ENCODE measurements at regions not wholly inside any gene's neighbourhood (a gene's known extent, or its start where the extent isn't known, plus 50 kb on each side); places are given as distances from the start of the nearest gene placed in this dataset.

- Histone ChIP-seq H3K36me3 (ENCODE audit: control insufficient read depth, insufficient read depth, low read length) (no peaks in the 10 kb centered on the region), H3K4me3 (replicated peaks; ENCODE audit: low read depth, low read length) (no peak overlapping the region), H3K27me3 (replicated peaks; ENCODE audit: control insufficient read depth, insufficient read depth, low read length) (peaks cover 1% of the 10 kb centered on the region)
- no peak for TF ChIP-seq CTCF (IDR thresholded peaks at IDR 0.05; ENCODE audit: insufficient read depth, low read length, poor library complexity, severe bottlenecking)
- DNase-seq (ENCODE audit: extremely low read depth, insufficient read length), result no peak
Measured at GRCh38 chr20:57073402-57073801, 193.0 kb downstream of the BMP7 start.

- no peak for TF ChIP-seq CTCF (IDR thresholded peaks at IDR 0.05; ENCODE audit: insufficient read depth, low read length, poor library complexity, severe bottlenecking)
- Histone ChIP-seq H3K27me3 (replicated peaks; ENCODE audit: control insufficient read depth, insufficient read depth, low read length) (peaks cover 1% of the 10 kb centered on the region), H3K36me3 (ENCODE audit: control insufficient read depth, insufficient read depth, low read length) (no peaks in the 10 kb centered on the region), H3K4me3 (replicated peaks; ENCODE audit: low read depth, low read length) (no peak overlapping the region)
- no peak for DNase-seq (ENCODE audit: extremely low read depth, insufficient read length)
Measured at GRCh38 chr20:57074386-57074785, 192.1 kb downstream of the BMP7 start.

- Histone ChIP-seq H3K36me3 (ENCODE audit: control insufficient read depth, insufficient read depth, low read length) (no peaks in the 10 kb centered on the region), H3K4me3 (replicated peaks; ENCODE audit: low read depth, low read length) (no peak overlapping the region), H3K27me3 (replicated peaks; ENCODE audit: control insufficient read depth, insufficient read depth, low read length) (peaks cover 1% of the 10 kb centered on the region)
- no peak for DNase-seq (ENCODE audit: extremely low read depth, insufficient read length)
- TF ChIP-seq CTCF (IDR thresholded peaks at IDR 0.05; ENCODE audit: insufficient read depth, low read length, poor library complexity, severe bottlenecking), result no peak
Measured at GRCh38 chr20:57075181-57075580, 191.3 kb downstream of the BMP7 start.

GRCh38 chr20:57075603-57076002, 190.8 kb downstream of the BMP7 start:
- DNase-seq (ENCODE audit: extremely low read depth, insufficient read length), result no peak

GRCh38 chr20:57076152-57076652, 190.2 kb downstream of the BMP7 start:
- TF ChIP-seq CTCF (IDR thresholded peaks at IDR 0.05; ENCODE audit: insufficient read depth, low read length, poor library complexity, severe bottlenecking), result no peak
- Histone ChIP-seq H3K36me3 (ENCODE audit: control insufficient read depth, insufficient read depth, low read length) (no peaks in the 10 kb centered on the region), H3K4me3 (replicated peaks; ENCODE audit: low read depth, low read length) (no peak overlapping the region), H3K27me3 (replicated peaks; ENCODE audit: control insufficient read depth, insufficient read depth, low read length) (peaks cover 1% of the 10 kb centered on the region)
- no peak for DNase-seq (ENCODE audit: extremely low read depth, insufficient read length)

More at GRCh38 chr20:57075603-57076002, 190.8 kb downstream of the BMP7 start:
- Histone ChIP-seq H3K27me3 (replicated peaks; ENCODE audit: control insufficient read depth, insufficient read depth, low read length) (peaks cover 1% of the 10 kb centered on the region), H3K4me3 (replicated peaks; ENCODE audit: low read depth, low read length) (no peak overlapping the region), H3K36me3 (ENCODE audit: control insufficient read depth, insufficient read depth, low read length) (no peaks in the 10 kb centered on the region)
- no peak for TF ChIP-seq CTCF (IDR thresholded peaks at IDR 0.05; ENCODE audit: insufficient read depth, low read length, poor library complexity, severe bottlenecking)

- Histone ChIP-seq H3K27me3 (replicated peaks; ENCODE audit: control insufficient read depth, insufficient read depth, low read length) (peaks cover 1% of the 10 kb centered on the region), H3K4me3 (replicated peaks; ENCODE audit: low read depth, low read length) (no peak overlapping the region), H3K36me3 (ENCODE audit: control insufficient read depth, insufficient read depth, low read length) (no peaks in the 10 kb centered on the region)
- TF ChIP-seq CTCF (IDR thresholded peaks at IDR 0.05; ENCODE audit: insufficient read depth, low read length, poor library complexity, severe bottlenecking), result no peak
- no peak for DNase-seq (ENCODE audit: extremely low read depth, insufficient read length)
Measured at GRCh38 chr20:57076951-57077350, 189.5 kb downstream of the BMP7 start.

Data from GM06990 (cell line).